HPDE6-E6E7 (cell line): ENCODE measurements at regions not wholly inside any gene's neighbourhood (a gene's known extent, or its start where the extent isn't known, plus 50 kb on each side); places are given as distances from the start of the nearest gene placed in this dataset.

Experiments used
- DNase-seq: peaks from one replicate; pipeline ENCODE4 v3.0.0; 2011; ENCODE audit warnings: missing footprints; ENCODE audit errors: extremely low spot score

DNA sequence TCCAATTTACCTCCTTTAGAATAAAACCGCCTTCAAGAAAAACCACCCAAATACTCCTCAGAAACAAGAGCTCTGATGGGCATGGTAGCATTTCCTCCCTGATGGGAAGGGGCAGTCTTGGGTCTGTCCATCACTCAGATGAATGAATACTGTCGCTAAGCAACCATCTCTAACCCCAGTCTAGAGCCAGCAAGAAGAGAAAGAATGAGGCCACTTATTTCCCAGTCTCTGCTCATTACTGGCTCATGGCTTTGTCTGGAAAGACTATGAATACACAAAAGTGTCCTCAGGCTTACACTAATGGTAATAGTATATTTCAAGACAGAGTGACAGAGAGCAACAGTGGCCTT is 51.0 kb upstream of the F3 start:
- no peak for DNase-seq

DNA sequence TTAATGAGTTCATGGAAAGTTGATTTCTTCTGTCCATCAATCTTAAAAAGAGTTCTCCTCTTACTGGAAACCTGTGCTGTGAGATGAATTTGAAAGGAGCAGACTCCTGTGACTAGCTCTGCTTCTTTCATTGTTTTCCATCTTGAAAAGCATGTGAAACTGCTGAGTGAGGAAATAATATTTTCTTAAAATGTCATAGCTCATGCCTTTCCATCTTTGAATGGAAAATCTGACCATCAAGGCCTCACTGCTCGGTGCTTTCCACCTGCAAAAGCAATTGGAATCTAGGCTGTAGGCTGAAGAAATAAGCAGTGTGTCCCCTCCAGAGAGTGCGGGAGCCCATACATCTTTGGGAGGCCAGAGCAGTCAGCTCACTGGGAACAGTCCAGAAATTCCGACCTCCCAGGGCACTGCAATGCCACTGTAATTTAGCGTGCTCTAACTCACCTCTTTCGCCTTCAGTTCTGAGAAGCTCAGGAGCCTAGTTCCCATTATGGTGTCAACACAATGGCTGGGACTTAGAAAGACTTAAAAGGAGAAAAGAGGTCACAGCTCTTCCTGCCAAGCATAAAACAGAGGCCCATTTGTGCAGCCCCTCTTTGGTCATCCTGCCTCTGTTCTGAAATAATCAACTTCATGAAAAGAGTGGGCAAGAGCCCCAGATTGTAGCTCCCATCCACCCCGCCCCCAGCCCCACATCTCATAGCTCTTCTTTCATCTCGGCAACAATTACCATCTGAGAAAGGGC is 50.4 kb upstream of the F3 start:
- no peak for DNase-seq
